ENCODE measurements at regions not wholly inside any gene's neighbourhood (a gene's known extent, or its start where the extent isn't known, plus 50 kb on each side); places are given as distances from the start of the nearest gene placed in this dataset.

- ATAC-seq (no peak), DNase-seq (no peak)
- H3K9me3 ChIP-seq, result no peaks in the 10 kb centered on the region
- intact Hi-C loops (cut with DNase I), result no loop called here
- no peak for TF ChIP-seq CTCF (IDR thresholded peaks at IDR 0.05)
- H3K4me3 ChIP-seq, result no peak overlapping the region
- H3K4me1 ChIP-seq, result no peaks in the 10 kb centered on the region
- H3K27me3 ChIP-seq, result no peaks in the 10 kb centered on the region
- no peaks in the 10 kb centered on the region for H3K36me3 ChIP-seq
- no peak overlapping the region for H3K27ac ChIP-seq
Observed at GRCh38 chr6:19714434-19715166, 122.6 kb upstream of the ID4 start.

GRCh38 chr6:19715167-19715551 lies 122.0 kb upstream of the ID4 start:
- DNase-seq, result no peak
- no peaks in the 10 kb centered on the region for H3K27me3 ChIP-seq
- no peaks in the 10 kb centered on the region for H3K4me1 ChIP-seq
- no peak for TF ChIP-seq CTCF (IDR thresholded peaks at IDR 0.05)
- no peak overlapping the region for H3K27ac ChIP-seq
- intact Hi-C loops (cut with DNase I), result no loop called here
- H3K9me3 ChIP-seq, result no peaks in the 10 kb centered on the region
- no peak overlapping the region for H3K4me3 ChIP-seq
- H3K36me3 ChIP-seq, result no peaks in the 10 kb centered on the region
- no peak for ATAC-seq

GRCh38 chr6:19719691-19720128 lies 117.5 kb upstream of the ID4 start:
- H3K36me3 ChIP-seq, result no peaks in the 10 kb centered on the region
- no peak for DNase-seq
- TF ChIP-seq CTCF (IDR thresholded peaks at IDR 0.05), result no peak
- no peak overlapping the region for H3K4me3 ChIP-seq
- no peak for ATAC-seq
- no peaks in the 10 kb centered on the region for H3K4me1 ChIP-seq
- no peaks in the 10 kb centered on the region for H3K27me3 ChIP-seq
- no peaks in the 10 kb centered on the region for H3K9me3 ChIP-seq
- intact Hi-C loops (cut with DNase I), result no loop called here
- no peak overlapping the region for H3K27ac ChIP-seq

GRCh38 chr6:19721766-19722377 lies 115.3 kb upstream of the ID4 start:
- DNase-seq (no peak), ATAC-seq (no peak)
- Histone ChIP-seq H3K4me3 (no peak overlapping the region), H3K27me3 (no peaks in the 10 kb centered on the region), H3K4me1 (no peaks in the 10 kb centered on the region), H3K36me3 (no peaks in the 10 kb centered on the region), H3K9me3 (no peaks in the 10 kb centered on the region), H3K27ac (no peak overlapping the region)
- TF ChIP-seq CTCF (IDR thresholded peaks at IDR 0.05), result no peak
- intact Hi-C loops (cut with DNase I), result no loop called here

GRCh38 chr6:19722999-19723398 lies 114.2 kb upstream of the ID4 start:
- Histone ChIP-seq H3K27ac (no peak overlapping the region), H3K27me3 (no peaks in the 10 kb centered on the region), H3K36me3 (no peaks in the 10 kb centered on the region), H3K4me1 (no peaks in the 10 kb centered on the region), H3K4me3 (no peak overlapping the region), H3K9me3 (no peaks in the 10 kb centered on the region)
- no peak for TF ChIP-seq CTCF (IDR thresholded peaks at IDR 0.05)
- DNase-seq (no peak), ATAC-seq (no peak)
- intact Hi-C loops (cut with DNase I), result no loop called here
